NT2/D1 (cell line): ENCODE measurements at regions not wholly inside any gene's neighbourhood (a gene's known extent, or its start where the extent isn't known, plus 50 kb on each side); places are given as distances from the start of the nearest gene placed in this dataset.

Experiments
- DNase-seq: peaks from one replicate; pipeline ENCODE4 v3.0.0-alpha.2; 2011; ENCODE audit warnings: low read depth, low spot score
- H3K27me3 ChIP-seq: 2 replicates; pipeline ENCODE4 v1.6.0; 2011; ENCODE audit warnings: mild to moderate bottlenecking; ENCODE audit not compliant: insufficient read length, insufficient read depth
- H3K36me3 ChIP-seq: 2 replicates; pipeline ENCODE4 v1.6.1; 2011; ENCODE audit warnings: mild to moderate bottlenecking, low read length, mixed read lengths; ENCODE audit not compliant: insufficient read depth, insufficient read length
- H3K4me1 ChIP-seq: 2 replicates; pipeline ENCODE4 v1.5.1; 2011; ENCODE audit not compliant: insufficient read depth, insufficient read length
- H3K4me3 ChIP-seq: 2 replicates; pipeline ENCODE4 v1.5.1; 2011; ENCODE audit warnings: low read depth; ENCODE audit not compliant: insufficient read length
- H3K9ac ChIP-seq: 2 replicates; pipeline ENCODE4 v1.6.0; 2011; ENCODE audit warnings: low read depth; ENCODE audit not compliant: insufficient read length
- H3K9me3 ChIP-seq: 2 replicates; pipeline ENCODE4 v1.5.1; 2011; ENCODE audit warnings: mild to moderate bottlenecking, low read length; ENCODE audit not compliant: insufficient read depth
- SUZ12 ChIP-seq: IDR thresholded peaks from 2 replicates; pipeline ENCODE4 v1.6.1; 2011; ENCODE audit not compliant: insufficient read length, insufficient read depth; ENCODE audit errors: extremely low read depth
- YY1 ChIP-seq: IDR thresholded peaks from 2 replicates; pipeline ENCODE4 v1.6.1; 2011; ENCODE audit not compliant: insufficient read length, insufficient read depth
- ZNF274 ChIP-seq: IDR thresholded peaks from 2 replicates; pipeline ENCODE4 v1.6.1; 2011; ENCODE audit warnings: mild to moderate bottlenecking, low read depth, low read length

- Histone ChIP-seq H3K9ac (no peak overlapping the region), H3K36me3 (no peaks in the 10 kb centered on the region), H3K4me3 (no peak overlapping the region), H3K4me1 (no peaks in the 10 kb centered on the region), H3K9me3 (peaks cover 27% of the 10 kb centered on the region), H3K27me3 (no peaks in the 10 kb centered on the region)
- DNase-seq = no peak
- TF ChIP-seq ZNF274 = no peak
- no peak for TF ChIP-seq SUZ12
- no peak for TF ChIP-seq YY1
These were observed 143.3 kb downstream of the FTCDNL1 start for GRCh38 chr2:199707593-199708185.

GRCh38 chr2:199705538-199705937, 145.5 kb downstream of the FTCDNL1 start:
- no peaks in the 10 kb centered on the region for H3K27me3 ChIP-seq
- H3K9ac ChIP-seq = no peak overlapping the region
- TF ChIP-seq YY1 (no peak), ZNF274 (no peak), SUZ12 (no peak)

DNA sequence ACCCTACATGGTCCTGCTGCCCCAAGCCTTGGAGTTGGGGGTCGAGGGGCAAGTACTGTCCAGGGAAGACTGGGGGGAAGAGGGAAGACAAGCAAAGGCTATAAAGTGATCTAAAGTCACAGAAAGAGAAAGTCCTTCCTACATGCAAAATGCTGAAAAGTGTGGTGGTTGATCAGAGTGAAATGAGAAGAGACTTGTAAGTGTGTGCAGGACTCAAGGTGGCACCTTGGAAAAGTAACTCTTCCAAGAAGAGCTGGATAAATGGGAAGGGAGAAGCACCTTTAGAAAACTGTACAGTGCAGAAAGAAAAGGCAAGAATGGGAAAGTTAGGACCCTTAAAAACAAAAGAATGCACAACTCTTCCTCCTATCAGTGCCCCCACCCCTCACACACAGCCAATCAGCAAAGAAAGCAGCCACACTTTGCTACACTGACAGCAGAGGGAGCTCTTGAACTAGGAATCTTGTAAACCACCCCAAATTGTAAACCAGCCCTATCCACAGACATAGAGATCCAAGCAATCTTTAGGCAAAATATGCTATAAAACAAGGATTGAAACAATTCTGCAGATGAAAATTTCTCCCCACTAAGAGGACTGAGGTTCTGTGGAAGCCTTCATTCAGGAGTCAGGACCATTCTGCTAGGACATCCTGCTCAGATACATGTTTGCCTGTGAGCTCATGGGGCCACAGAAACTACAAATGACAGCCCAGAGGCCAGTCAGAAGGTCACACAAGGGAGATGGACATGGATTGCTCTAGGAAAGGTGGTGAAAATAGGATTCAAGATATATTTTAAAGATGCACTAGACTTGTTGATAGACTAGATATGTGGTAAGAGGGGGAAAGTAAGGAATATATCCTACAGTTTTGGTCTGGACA, 146.4 kb downstream of the FTCDNL1 start:
- Histone ChIP-seq H3K4me3 (no peak overlapping the region), H3K27me3 (no peaks in the 10 kb centered on the region), H3K9ac (no peak overlapping the region), H3K36me3 (no peaks in the 10 kb centered on the region), H3K4me1 (no peaks in the 10 kb centered on the region), H3K9me3 (peaks cover 27% of the 10 kb centered on the region)
- peak; percentile 18 for DNase-seq
- TF ChIP-seq ZNF274 (no peak), YY1 (no peak), SUZ12 (no peak)

More at GRCh38 chr2:199705538-199705937, 145.5 kb downstream of the FTCDNL1 start:
- Histone ChIP-seq H3K36me3 (no peaks in the 10 kb centered on the region), H3K9me3 (peaks cover 27% of the 10 kb centered on the region), H3K4me3 (no peak overlapping the region), H3K4me1 (no peaks in the 10 kb centered on the region)
- DNase-seq = no peak

GRCh38 chr2:199703199-199703598, 147.8 kb downstream of the FTCDNL1 start:
- no peak overlapping the region for H3K9ac ChIP-seq
- peaks cover 17% of the 10 kb centered on the region for H3K9me3 ChIP-seq
- H3K4me1 ChIP-seq = no peaks in the 10 kb centered on the region
- DNase-seq = no peak
- no peaks in the 10 kb centered on the region for H3K36me3 ChIP-seq
- H3K27me3 ChIP-seq = no peaks in the 10 kb centered on the region
- H3K4me3 ChIP-seq = no peak overlapping the region
- TF ChIP-seq YY1 (no peak), ZNF274 (no peak), SUZ12 (no peak)

DNA sequence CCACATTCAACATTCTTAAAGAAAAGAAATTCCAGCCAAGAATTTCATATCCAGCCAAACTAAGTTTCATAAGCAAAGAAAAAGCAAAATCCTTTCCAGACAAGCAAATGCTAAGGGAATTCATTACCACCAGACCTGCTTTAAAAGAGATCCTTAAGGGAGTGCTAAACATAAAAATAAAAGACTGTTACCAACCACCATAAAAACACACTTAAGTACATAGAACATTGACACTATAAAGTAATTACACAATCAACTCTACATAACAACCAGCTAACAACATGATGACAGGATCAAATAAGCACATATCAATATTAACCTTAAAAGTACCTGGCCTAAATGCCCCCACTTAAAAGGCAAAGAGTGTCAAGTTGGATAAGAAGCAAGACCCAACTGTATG, 153.5 kb downstream of the FTCDNL1 start:
- no peak for DNase-seq
- Histone ChIP-seq H3K4me1 (no peaks in the 10 kb centered on the region), H3K4me3 (no peak overlapping the region), H3K9me3 (no peaks in the 10 kb centered on the region), H3K27me3 (no peaks in the 10 kb centered on the region), H3K9ac (no peak overlapping the region), H3K36me3 (no peaks in the 10 kb centered on the region)
- TF ChIP-seq ZNF274 (no peak), SUZ12 (no peak), YY1 (no peak)

DNA sequence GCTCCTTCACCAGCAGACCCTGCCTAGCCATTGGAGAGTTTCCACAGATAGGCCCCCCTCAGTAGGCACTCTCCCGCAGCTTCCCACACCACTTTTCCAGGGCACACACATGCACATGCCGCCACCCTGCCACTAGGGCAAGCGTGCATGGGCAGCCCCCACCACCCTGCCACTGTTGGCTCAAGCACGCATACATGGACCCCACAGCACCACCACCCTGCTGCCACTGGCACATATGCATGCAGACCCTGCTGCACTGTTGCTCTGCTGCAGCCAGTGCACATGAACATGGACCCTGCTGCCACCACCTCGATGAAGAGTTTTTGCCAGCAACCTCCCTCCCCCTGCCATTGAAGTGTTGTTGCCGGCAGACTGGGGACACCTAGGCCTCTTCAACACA, 154.9 kb downstream of the FTCDNL1 start:
- Histone ChIP-seq H3K27me3 (no peaks in the 10 kb centered on the region), H3K9ac (no peak overlapping the region), H3K4me1 (no peaks in the 10 kb centered on the region), H3K9me3 (no peaks in the 10 kb centered on the region), H3K36me3 (no peaks in the 10 kb centered on the region), H3K4me3 (no peak overlapping the region)
- TF ChIP-seq ZNF274 (no peak), SUZ12 (no peak), YY1 (no peak)
- no peak for DNase-seq

GRCh38 chr2:199693861-199694260, 157.1 kb downstream of the FTCDNL1 start:
- TF ChIP-seq YY1 (no peak), ZNF274 (no peak), SUZ12 (no peak)
- Histone ChIP-seq H3K27me3 (no peaks in the 10 kb centered on the region), H3K9ac (no peak overlapping the region), H3K4me1 (no peaks in the 10 kb centered on the region), H3K9me3 (no peaks in the 10 kb centered on the region), H3K36me3 (no peaks in the 10 kb centered on the region), H3K4me3 (no peak overlapping the region)
- no peak for DNase-seq

GRCh38 chr2:199692489-199692888, 158.5 kb downstream of the FTCDNL1 start:
- no peaks in the 10 kb centered on the region for H3K27me3 ChIP-seq
- H3K9ac ChIP-seq = no peak overlapping the region
- H3K4me3 ChIP-seq = no peak overlapping the region
- no peak for DNase-seq
- H3K4me1 ChIP-seq = no peaks in the 10 kb centered on the region
- H3K9me3 ChIP-seq = no peaks in the 10 kb centered on the region
- TF ChIP-seq ZNF274 (no peak), YY1 (no peak), SUZ12 (no peak)
- H3K36me3 ChIP-seq = no peaks in the 10 kb centered on the region
